Prostate gland (tissue), 2 donors: ENCODE measurements at regions not wholly inside any gene's neighbourhood (a gene's known extent, or its start where the extent isn't known, plus 50 kb on each side); places are given as distances from the start of the nearest gene placed in this dataset.

Experiments
- DNase-seq: peaks from one replicate; pipeline ENCODE4 v3.0.0-alpha.2; 2019; ENCODE audit warnings: low spot score
- H3K27ac ChIP-seq, 2 donors: fragments of 200-600 bp; sonication (generic); 2 replicates each; pipeline ENCODE4 v1.5.1; 2017 to 2019
- H3K27me3 ChIP-seq: fragments of 200-600 bp; sonication (generic); replicated peaks from 2 replicates; pipeline ENCODE4 v1.5.1; 2019; ENCODE audit not compliant: insufficient read depth
- H3K36me3 ChIP-seq, 2 donors: fragments of 200-600 bp; sonication (generic); 1 replicate in 1 of 2; 2 replicates in 1 of 2; pipeline versions ENCODE4 v1.5.1 to v1.8.1; 2017 to 2019
- H3K4me1 ChIP-seq: fragments of 200-600 bp; sonication (generic); replicated peaks from 2 replicates; pipeline ENCODE4 v1.5.1; 2019
- H3K4me3 ChIP-seq, 2 donors: fragments of 200-600 bp; sonication (generic); 2 replicates each; pipeline ENCODE4 v1.5.1; 2017 to 2019
- H3K9me3 ChIP-seq: fragments of 200-600 bp; sonication (generic); 2 replicates; pipeline ENCODE4 v1.5.1; 2017
- CTCF ChIP-seq, 4 experiments: fragments of 200-600 bp in 2 of 4; fragments of 450-650 bp in 2 of 4; sonication (generic) in 2 of 4; IDR thresholded peaks; 1 replicate in 3 of 4; 2 replicates in 1 of 4; pipeline ENCODE4 v1.5.1; 2016 to 2019; ENCODE audit warnings: antibody characterized with exemption in 4 of 4, mild to moderate bottlenecking in 2 of 4, moderate library complexity in 2 of 4
- POLR2A ChIP-seq: fragments of 450-650 bp; IDR thresholded peaks from one replicate; pipeline ENCODE4 v1.6.1; 2016; ENCODE audit warnings: antibody characterized with exemption, mild to moderate bottlenecking
- POLR2AphosphoS5 ChIP-seq: sonication (generic); formaldehyde crosslinking; IDR thresholded peaks from one replicate; pipeline ENCODE4 v1.6.1; 2017; ENCODE audit warnings: antibody characterized with exemption
- WGBS: methylation state at CpG from one replicate; pipeline ENCODE4 v1.1.5; 2018; 5-methylcytosine and 5-hydroxymethylcytosine counted together
- intact Hi-C: fragments of 100-400 bp; cut with DNase I; formaldehyde crosslinking; loops from one replicate; pipeline ENCODE4 v1.14.2; 2022

- no peak for DNase-seq
- TF ChIP-seq POLR2A: no peak
- no peak for TF ChIP-seq POLR2AphosphoS5
- TF ChIP-seq CTCF (IDR thresholded peaks at IDR 0.05): no peak
- no peaks in the 10 kb centered on the region for H3K4me1 ChIP-seq
- H3K27me3 ChIP-seq: no peaks in the 10 kb centered on the region
- no peak overlapping the region for H3K4me3 ChIP-seq
- intact Hi-C loops: no loop called here
- H3K27ac ChIP-seq: no peak overlapping the region
- 69% methylated on average over 4 of the region's 4 CpGs for WGBS
- no peaks in the 10 kb centered on the region for H3K36me3 ChIP-seq
- no peaks in the 10 kb centered on the region for H3K9me3 ChIP-seq
Observed at GRCh38 chr15:29593111-29593510, 229.2 kb downstream of the TJP1 start.

GRCh38 chr15:29590701-29591100 is 231.6 kb downstream of the TJP1 start:
- no peak for DNase-seq
- no peaks in the 10 kb centered on the region for H3K36me3 ChIP-seq
- no peak overlapping the region for H3K4me3 ChIP-seq
- intact Hi-C loops: no loop called here
- no peak overlapping the region for H3K27ac ChIP-seq
- H3K4me1 ChIP-seq: no peaks in the 10 kb centered on the region
- H3K9me3 ChIP-seq: no peaks in the 10 kb centered on the region
- TF ChIP-seq POLR2AphosphoS5 (no peak), POLR2A (no peak), CTCF (IDR thresholded peaks at IDR 0.05) (no peak)
- no peaks in the 10 kb centered on the region for H3K27me3 ChIP-seq

- H3K4me3 ChIP-seq: no peak overlapping the region
- no peaks in the 10 kb centered on the region for H3K36me3 ChIP-seq
- no peak for DNase-seq
- intact Hi-C loops: no loop called here
- WGBS: 94% methylated on average over 4 of the region's 4 CpGs
- no peaks in the 10 kb centered on the region for H3K27me3 ChIP-seq
- H3K4me1 ChIP-seq: no peaks in the 10 kb centered on the region
- H3K9me3 ChIP-seq: no peaks in the 10 kb centered on the region
- TF ChIP-seq POLR2A: no peak
- no peak for TF ChIP-seq CTCF (IDR thresholded peaks at IDR 0.05)
- no peak for TF ChIP-seq POLR2AphosphoS5
- H3K27ac ChIP-seq: no peak overlapping the region
Observed at GRCh38 chr15:29589975-29590374, 232.3 kb downstream of the TJP1 start.

- Histone ChIP-seq H3K9me3 (no peaks in the 10 kb centered on the region), H3K27me3 (no peaks in the 10 kb centered on the region), H3K36me3 (no peaks in the 10 kb centered on the region), H3K27ac (no peak overlapping the region), H3K4me1 (no peaks in the 10 kb centered on the region), H3K4me3 (no peak overlapping the region)
- TF ChIP-seq POLR2AphosphoS5 (no peak), CTCF (IDR thresholded peaks at IDR 0.05) (no peak), POLR2A (no peak)
- intact Hi-C loops: no loop called here
- no peak for DNase-seq
- 38% methylated on average over 9 of the region's 9 CpGs for WGBS
Observed at GRCh38 chr15:29589416-29589815, 232.9 kb downstream of the TJP1 start.

- no peak for DNase-seq
- TF ChIP-seq CTCF (IDR thresholded peaks at IDR 0.05): no peak
- no peak for TF ChIP-seq POLR2A
- TF ChIP-seq POLR2AphosphoS5: no peak
- intact Hi-C loops: no loop called here
- 89% methylated on average over 4 of the region's 4 CpGs for WGBS
- Histone ChIP-seq H3K4me1 (no peaks in the 10 kb centered on the region), H3K9me3 (no peaks in the 10 kb centered on the region), H3K36me3 (no peaks in the 10 kb centered on the region), H3K27me3 (no peaks in the 10 kb centered on the region), H3K27ac (no peak overlapping the region), H3K4me3 (no peak overlapping the region)
Observed at GRCh38 chr15:29573197-29573838, 248.9 kb downstream of the TJP1 start.
